Hepatocyte (in vitro differentiated cells): ENCODE measurements at regions not wholly inside any gene's neighbourhood (a gene's known extent, or its start where the extent isn't known, plus 50 kb on each side); places are given as distances from the start of the nearest gene placed in this dataset.

Experiments used
- DNase-seq: peaks from one replicate; pipeline ENCODE4 v3.0.0-alpha.2; 2016; ENCODE audit warnings: low spot score
- H2AFZ ChIP-seq: fragments of 200-600 bp; sonication (generic); 2 replicates; pipeline ENCODE4 v1.6.0; 2016; ENCODE audit warnings: antibody characterized with exemption, mild to moderate bottlenecking
- H3K27ac ChIP-seq: fragments of 200-600 bp; sonication (generic); 2 replicates; pipeline ENCODE4 v1.5.1; 2016; ENCODE audit warnings: mild to moderate bottlenecking
- H3K27me3 ChIP-seq: fragments of 200-600 bp; sonication (generic); 2 replicates; pipeline ENCODE4 v1.6.1; 2016
- H3K36me3 ChIP-seq: fragments of 200-600 bp; sonication (generic); replicated peaks from 2 replicates; pipeline ENCODE4 v1.5.1; 2016; ENCODE audit warnings: low read depth; ENCODE audit not compliant: insufficient read depth
- H3K4me1 ChIP-seq: fragments of 200-600 bp; sonication (generic); 2 replicates; pipeline ENCODE4 v1.5.1; 2016; ENCODE audit warnings: mild to moderate bottlenecking, moderate library complexity; ENCODE audit not compliant: insufficient read depth
- H3K4me2 ChIP-seq: fragments of 200-600 bp; sonication (generic); 2 replicates; pipeline ENCODE4 v1.6.0; 2016
- H3K4me3 ChIP-seq: fragments of 200-600 bp; sonication (generic); 2 replicates; pipeline ENCODE4 v1.5.1; 2016; ENCODE audit warnings: mild to moderate bottlenecking
- H3K79me2 ChIP-seq: fragments of 200-600 bp; sonication (generic); 2 replicates; pipeline ENCODE4 v1.6.0; 2017; ENCODE audit warnings: mild to moderate bottlenecking
- H3K9me2 ChIP-seq: fragments of 200-600 bp; sonication (generic); replicated peaks from 2 replicates; pipeline ENCODE4 v1.6.0; 2017; ENCODE audit warnings: mild to moderate bottlenecking; ENCODE audit not compliant: insufficient read depth
- H3K9me3 ChIP-seq: fragments of 200-600 bp; sonication (generic); 2 replicates; pipeline ENCODE4 v1.5.1; 2016; ENCODE audit warnings: low read depth, mild to moderate bottlenecking
- H4K20me1 ChIP-seq: fragments of 200-600 bp; sonication (generic); 2 replicates; pipeline ENCODE4 v1.6.0; 2016; ENCODE audit warnings: mild to moderate bottlenecking; ENCODE audit not compliant: insufficient read depth, poor library complexity, severe bottlenecking
- EZH2 ChIP-seq: fragments of 200-600 bp; sonication (generic); IDR thresholded peaks from 2 replicates; pipeline ENCODE4 v1.6.1; 2016; ENCODE audit warnings: antibody characterized with exemption, mild to moderate bottlenecking, borderline replicate concordance
- EZH2phosphoT487 ChIP-seq: fragments of 200-600 bp; sonication (generic); IDR thresholded peaks from one replicate; pipeline ENCODE4 v1.6.1; 2018; ENCODE audit warnings: antibody characterized with exemption, mild to moderate bottlenecking, low read depth, moderate library complexity; ENCODE audit not compliant: unreplicated experiment, severe bottlenecking
- WGBS: methylation state at CpG from one replicate; pipeline ENCODE4 v1.1.6; 2016; ENCODE audit warnings: low lambda C conversion rate; ENCODE audit errors: missing lambda C conversion rate; 5-methylcytosine and 5-hydroxymethylcytosine counted together
- TF ChIP-seq, protein P1 (sequence below): fragments of 200-600 bp; sonication (generic); IDR thresholded peaks from 2 replicates; pipeline ENCODE4 v1.5.1; 2016; ENCODE audit warnings: antibody characterized with exemption, mild to moderate bottlenecking; ENCODE audit not compliant: poor library complexity

GRCh38 chr9:14529629-14530028 is 163.6 kb downstream of the ZDHHC21 start:
- 94% methylated on average over 4 of the region's 4 CpGs for WGBS
- Histone ChIP-seq H3K9me2 (no peaks in the 10 kb centered on the region), H3K79me2 (no peaks in the 10 kb centered on the region), H2AFZ (no peak overlapping the region), H3K36me3 (no peaks in the 10 kb centered on the region), H3K27ac (no peak overlapping the region), H3K9me3 (no peaks in the 10 kb centered on the region), H3K4me2 (no peak overlapping the region), H3K27me3 (no peaks in the 10 kb centered on the region), H3K4me3 (no peak overlapping the region), H3K4me1 (peaks cover 21% of the 10 kb centered on the region), H4K20me1 (no peaks in the 10 kb centered on the region)
- no peak for TF ChIP-seq EZH2
- no peak for DNase-seq

DNA sequence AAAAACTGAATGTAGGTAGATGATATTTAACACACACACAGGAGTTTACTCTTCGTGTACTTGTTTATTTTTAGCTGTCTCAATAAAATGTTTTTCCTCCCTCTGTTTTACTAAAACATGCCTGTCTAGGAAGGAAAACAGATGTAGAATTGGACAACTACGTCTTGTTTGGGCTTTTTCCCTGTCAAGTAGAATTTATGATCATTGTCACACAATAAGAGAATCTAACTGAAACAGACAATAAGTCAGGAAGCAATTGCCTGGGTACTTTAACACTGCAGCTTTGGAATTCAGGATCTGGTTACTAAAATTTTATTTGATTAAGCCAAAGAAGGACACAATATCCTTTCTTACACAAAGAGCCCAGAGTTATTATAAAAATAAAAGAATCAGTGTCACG is 164.2 kb downstream of the ZDHHC21 start:
- TF ChIP-seq EZH2phosphoT487 (no peak), EZH2 (no peak)
- TF ChIP-seq, protein P1, sequence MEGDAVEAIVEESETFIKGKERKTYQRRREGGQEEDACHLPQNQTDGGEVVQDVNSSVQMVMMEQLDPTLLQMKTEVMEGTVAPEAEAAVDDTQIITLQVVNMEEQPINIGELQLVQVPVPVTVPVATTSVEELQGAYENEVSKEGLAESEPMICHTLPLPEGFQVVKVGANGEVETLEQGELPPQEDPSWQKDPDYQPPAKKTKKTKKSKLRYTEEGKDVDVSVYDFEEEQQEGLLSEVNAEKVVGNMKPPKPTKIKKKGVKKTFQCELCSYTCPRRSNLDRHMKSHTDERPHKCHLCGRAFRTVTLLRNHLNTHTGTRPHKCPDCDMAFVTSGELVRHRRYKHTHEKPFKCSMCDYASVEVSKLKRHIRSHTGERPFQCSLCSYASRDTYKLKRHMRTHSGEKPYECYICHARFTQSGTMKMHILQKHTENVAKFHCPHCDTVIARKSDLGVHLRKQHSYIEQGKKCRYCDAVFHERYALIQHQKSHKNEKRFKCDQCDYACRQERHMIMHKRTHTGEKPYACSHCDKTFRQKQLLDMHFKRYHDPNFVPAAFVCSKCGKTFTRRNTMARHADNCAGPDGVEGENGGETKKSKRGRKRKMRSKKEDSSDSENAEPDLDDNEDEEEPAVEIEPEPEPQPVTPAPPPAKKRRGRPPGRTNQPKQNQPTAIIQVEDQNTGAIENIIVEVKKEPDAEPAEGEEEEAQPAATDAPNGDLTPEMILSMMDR: no peak
- 60% methylated on average over 3 of the region's 3 CpGs for WGBS
- no peaks in the 10 kb centered on the region for H3K27me3 ChIP-seq
- no peak for DNase-seq
- no peaks in the 10 kb centered on the region for H3K36me3 ChIP-seq
- no peaks in the 10 kb centered on the region for H3K79me2 ChIP-seq
- H3K27ac ChIP-seq: no peak overlapping the region
- no peak overlapping the region for H3K4me3 ChIP-seq
- H2AFZ ChIP-seq: no peak overlapping the region
- H3K9me3 ChIP-seq: no peaks in the 10 kb centered on the region
- no peak overlapping the region for H3K4me2 ChIP-seq
- no peaks in the 10 kb centered on the region for H4K20me1 ChIP-seq
- no peaks in the 10 kb centered on the region for H3K9me2 ChIP-seq
- peaks cover 15% of the 10 kb centered on the region for H3K4me1 ChIP-seq

GRCh38 chr9:14526504-14526903 is 166.7 kb downstream of the ZDHHC21 start:
- H3K9me2 ChIP-seq: no peaks in the 10 kb centered on the region
- H4K20me1 ChIP-seq: no peaks in the 10 kb centered on the region
- H3K27me3 ChIP-seq: no peaks in the 10 kb centered on the region
- DNase-seq: no peak
- H3K9me3 ChIP-seq: no peaks in the 10 kb centered on the region
- no peaks in the 10 kb centered on the region for H3K79me2 ChIP-seq
- no peaks in the 10 kb centered on the region for H3K36me3 ChIP-seq
- H3K27ac ChIP-seq: no peak overlapping the region
- TF ChIP-seq EZH2 (no peak), EZH2phosphoT487 (no peak)
- TF ChIP-seq, protein P1: no peak
- no peak overlapping the region for H3K4me3 ChIP-seq
- 74% methylated on average over 4 of the region's 4 CpGs for WGBS
- H3K4me2 ChIP-seq: no peak overlapping the region
- H2AFZ ChIP-seq: no peak overlapping the region
- H3K4me1 ChIP-seq: no peaks in the 10 kb centered on the region

- H4K20me1 ChIP-seq: no peaks in the 10 kb centered on the region
- no peak overlapping the region for H3K4me2 ChIP-seq
- no peak overlapping the region for H2AFZ ChIP-seq
- no peak for DNase-seq
- H3K36me3 ChIP-seq: no peaks in the 10 kb centered on the region
- 77% methylated on average over 6 of the region's 6 CpGs for WGBS
- TF ChIP-seq, protein P1: no peak
- no peak for TF ChIP-seq EZH2phosphoT487
- TF ChIP-seq EZH2: no peak
- no peak overlapping the region for H3K27ac ChIP-seq
- no peaks in the 10 kb centered on the region for H3K9me2 ChIP-seq
- H3K4me3 ChIP-seq: no peak overlapping the region
- no peaks in the 10 kb centered on the region for H3K4me1 ChIP-seq
- no peaks in the 10 kb centered on the region for H3K9me3 ChIP-seq
- H3K79me2 ChIP-seq: no peaks in the 10 kb centered on the region
- H3K27me3 ChIP-seq: no peaks in the 10 kb centered on the region
These were observed 167.4 kb downstream of the ZDHHC21 start for GRCh38 chr9:14525856-14526255.
